Activated naive CD8-positive, alpha-beta T cell treated with anti-CD3 and anti-CD28 coated beads, Interleukin-2, amount 50 U/mL, for 24 hours (primary cell): ENCODE measurements at regions not wholly inside any gene's neighbourhood (a gene's known extent, or its start where the extent isn't known, plus 50 kb on each side); places are given as distances from the start of the nearest gene placed in this dataset.
"Not testable (repeated sequence)": the region's sequence is repeated elsewhere in the genome, so short reads cannot be mapped to it uniquely, and the experiment has no call there.

Source experiments
- ATAC-seq: fragments of 150-1000 bp; cut with Tn5 transposase; one replicate; pipeline ENCODE4 v1.10.0; 2021
- DNase-seq: peaks from one replicate; pipeline ENCODE4 v3.0.0; 2021
- H3K27ac Mint-ChIP-seq: one replicate; pipeline ENCODE4 v1.8.0; 2021; ENCODE audit warnings: mild to moderate bottlenecking, mixed read lengths
- H3K27me3 Mint-ChIP-seq: one replicate; pipeline ENCODE4 v1.8.0; 2021; ENCODE audit warnings: mixed read lengths
- H3K36me3 Mint-ChIP-seq: one replicate; pipeline ENCODE4 v1.8.0; 2021; ENCODE audit warnings: low read depth, mixed read lengths
- H3K4me1 Mint-ChIP-seq: one replicate; pipeline ENCODE4 v1.8.0; 2021; ENCODE audit warnings: mixed read lengths
- H3K4me3 Mint-ChIP-seq: one replicate; pipeline ENCODE4 v1.8.0; 2021; ENCODE audit warnings: mild to moderate bottlenecking, moderate library complexity, mixed read lengths
- H3K9me3 Mint-ChIP-seq: one replicate; pipeline ENCODE4 v1.8.0; 2021; ENCODE audit warnings: mixed read lengths

- ATAC-seq (no peak), DNase-seq (no peak)
- Mint-ChIP-seq H3K36me3 (no peaks in the 10 kb centered on the region), H3K4me1 (no peaks in the 10 kb centered on the region), H3K9me3 (peaks cover 11% of the 10 kb centered on the region), H3K27me3 (no peaks in the 10 kb centered on the region), H3K27ac (no peak overlapping the region), H3K4me3 (no peak overlapping the region)
Observed at GRCh38 chr13:88656751-88657150, 985.6 kb downstream of the SLITRK5 start.

- Mint-ChIP-seq H3K27me3 (no peaks in the 10 kb centered on the region), H3K4me1 (no peaks in the 10 kb centered on the region), H3K27ac (no peak overlapping the region), H3K4me3 (no peak overlapping the region), H3K9me3 (peaks cover 17% of the 10 kb centered on the region), H3K36me3 (no peaks in the 10 kb centered on the region)
- ATAC-seq (no peak), DNase-seq (no peak)
Observed at GRCh38 chr13:88670509-88670908, 999.3 kb downstream of the SLITRK5 start.

GRCh38 chr13:88674841-88675240, 1003.7 kb downstream of the SLITRK5 start:
- Mint-ChIP-seq H3K36me3 (no peaks in the 10 kb centered on the region), H3K27ac (no peak overlapping the region), H3K4me3 (no peak overlapping the region), H3K27me3 (no peaks in the 10 kb centered on the region), H3K9me3 (no peaks in the 10 kb centered on the region), H3K4me1 (no peaks in the 10 kb centered on the region)
- ATAC-seq = no peak
- DNase-seq = no peak

- Mint-ChIP-seq H3K4me1 (no peaks in the 10 kb centered on the region), H3K36me3 (no peaks in the 10 kb centered on the region), H3K27ac (no peak overlapping the region), H3K4me3 (no peak overlapping the region), H3K9me3 (no peaks in the 10 kb centered on the region), H3K27me3 (no peaks in the 10 kb centered on the region)
- ATAC-seq (no peak), DNase-seq (no peak)
Observed at GRCh38 chr13:88675347-88675996, 1004.3 kb downstream of the SLITRK5 start.

DNA sequence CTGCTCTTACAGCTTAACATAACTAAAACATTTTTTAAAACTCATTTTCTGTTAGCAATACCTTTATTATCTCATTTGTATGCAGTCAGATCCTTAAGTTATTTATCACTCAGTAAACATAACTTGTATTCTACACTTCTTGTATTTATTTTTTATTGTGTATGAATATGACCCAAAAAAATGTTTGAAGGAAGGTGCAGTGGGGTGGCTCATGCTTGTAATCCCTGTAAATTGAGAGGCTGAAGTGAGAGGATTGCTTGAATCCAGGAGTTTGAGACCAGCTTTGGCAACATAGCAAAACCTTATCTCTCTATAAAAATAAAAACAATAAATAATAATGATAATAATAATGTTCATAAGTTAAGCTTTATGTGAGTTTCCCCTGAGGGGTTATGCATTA, 1004.8 kb downstream of the SLITRK5 start:
- DNase-seq (no peak), ATAC-seq (no peak)
- no peaks in the 10 kb centered on the region for H3K4me1 Mint-ChIP-seq
- H3K27me3 Mint-ChIP-seq = no peaks in the 10 kb centered on the region
- no peak overlapping the region for H3K27ac Mint-ChIP-seq
- H3K9me3 Mint-ChIP-seq = no peaks in the 10 kb centered on the region
- no peak overlapping the region for H3K4me3 Mint-ChIP-seq
- H3K36me3 Mint-ChIP-seq = no peaks in the 10 kb centered on the region

GRCh38 chr13:88685459-88685858, 1014.3 kb downstream of the SLITRK5 start:
- H3K4me1 Mint-ChIP-seq = no peaks in the 10 kb centered on the region
- H3K36me3 Mint-ChIP-seq = no peaks in the 10 kb centered on the region
- DNase-seq = no peak
- H3K27me3 Mint-ChIP-seq = no peaks in the 10 kb centered on the region
- ATAC-seq = no peak
- H3K9me3 Mint-ChIP-seq = peaks cover 4% of the 10 kb centered on the region
- H3K27ac Mint-ChIP-seq = no peak overlapping the region
- H3K4me3 Mint-ChIP-seq = no peak overlapping the region

GRCh38 chr13:88701551-88701950, 1030.4 kb downstream of the SLITRK5 start:
- Mint-ChIP-seq H3K4me3 (no peak overlapping the region), H3K36me3 (no peaks in the 10 kb centered on the region), H3K4me1 (no peaks in the 10 kb centered on the region), H3K27ac (no peak overlapping the region), H3K27me3 (no peaks in the 10 kb centered on the region), H3K9me3 (peaks cover 12% of the 10 kb centered on the region)
- DNase-seq (no peak), ATAC-seq (no peak)

- H3K9me3 Mint-ChIP-seq = peaks cover 18% of the 10 kb centered on the region
- no peaks in the 10 kb centered on the region for H3K27me3 Mint-ChIP-seq
- H3K4me1 Mint-ChIP-seq = peaks cover 7% of the 10 kb centered on the region
- ATAC-seq = no peak
- H3K36me3 Mint-ChIP-seq = no peaks in the 10 kb centered on the region
- no peak for DNase-seq
- peak overlapping the region; percentile 14 for H3K4me3 Mint-ChIP-seq
- no peak overlapping the region for H3K27ac Mint-ChIP-seq
Observed at GRCh38 chr13:88704600-88705275, 1033.6 kb downstream of the SLITRK5 start.

DNA sequence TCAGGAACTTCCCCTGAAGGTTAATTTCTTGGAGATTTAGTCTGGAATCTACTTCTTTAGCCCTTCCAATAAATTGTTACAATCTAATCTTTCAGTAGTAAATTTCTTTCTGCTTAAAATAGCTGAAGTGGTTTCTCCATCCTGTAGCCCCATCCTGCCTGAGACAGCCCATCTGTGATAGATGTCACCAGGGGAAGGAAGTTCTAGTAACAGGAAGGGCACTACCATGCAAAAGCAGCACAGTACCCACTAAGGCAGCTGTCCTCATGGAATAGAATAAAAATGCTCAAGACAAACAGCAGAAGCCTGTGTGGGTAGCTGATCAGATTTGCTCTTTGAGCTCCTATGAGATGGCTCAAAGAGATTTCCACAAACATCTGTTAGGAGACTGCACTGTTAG, 1036.5 kb downstream of the SLITRK5 start:
- Mint-ChIP-seq H3K4me3 (no peak overlapping the region), H3K4me1 (peaks cover 7% of the 10 kb centered on the region), H3K27me3 (no peaks in the 10 kb centered on the region), H3K27ac (no peak overlapping the region), H3K36me3 (no peaks in the 10 kb centered on the region), H3K9me3 (peaks cover 15% of the 10 kb centered on the region)
- DNase-seq = no peak
- no peak for ATAC-seq

GRCh38 chr13:88717946-88718345, 1046.8 kb downstream of the SLITRK5 start:
- no peaks in the 10 kb centered on the region for H3K36me3 Mint-ChIP-seq

GRCh38 chr13:88718781-88719180, 1047.6 kb downstream of the SLITRK5 start:
- DNase-seq (no peak), ATAC-seq (no peak)
- H3K4me1 Mint-ChIP-seq = no peaks in the 10 kb centered on the region
- H3K27ac Mint-ChIP-seq = no peak overlapping the region
- no peaks in the 10 kb centered on the region for H3K36me3 Mint-ChIP-seq
- no peaks in the 10 kb centered on the region for H3K27me3 Mint-ChIP-seq
- H3K9me3 Mint-ChIP-seq = peaks cover 4% of the 10 kb centered on the region
- no peak overlapping the region for H3K4me3 Mint-ChIP-seq

More at GRCh38 chr13:88717946-88718345, 1046.8 kb downstream of the SLITRK5 start:
- H3K27me3 Mint-ChIP-seq = no peaks in the 10 kb centered on the region
- DNase-seq (no peak), ATAC-seq (no peak)
- H3K9me3 Mint-ChIP-seq = no peaks in the 10 kb centered on the region
- H3K4me3 Mint-ChIP-seq = no peak overlapping the region
- H3K4me1 Mint-ChIP-seq = no peaks in the 10 kb centered on the region
- H3K27ac Mint-ChIP-seq = no peak overlapping the region

- no peak for DNase-seq
- Mint-ChIP-seq H3K4me3 (no peak overlapping the region), H3K4me1 (no peaks in the 10 kb centered on the region), H3K27me3 (no peaks in the 10 kb centered on the region), H3K27ac (no peak overlapping the region), H3K36me3 (no peaks in the 10 kb centered on the region), H3K9me3 (peaks cover 4% of the 10 kb centered on the region)
- ATAC-seq = no peak
Observed at GRCh38 chr13:88726075-88726474, 1054.9 kb downstream of the SLITRK5 start.

DNA sequence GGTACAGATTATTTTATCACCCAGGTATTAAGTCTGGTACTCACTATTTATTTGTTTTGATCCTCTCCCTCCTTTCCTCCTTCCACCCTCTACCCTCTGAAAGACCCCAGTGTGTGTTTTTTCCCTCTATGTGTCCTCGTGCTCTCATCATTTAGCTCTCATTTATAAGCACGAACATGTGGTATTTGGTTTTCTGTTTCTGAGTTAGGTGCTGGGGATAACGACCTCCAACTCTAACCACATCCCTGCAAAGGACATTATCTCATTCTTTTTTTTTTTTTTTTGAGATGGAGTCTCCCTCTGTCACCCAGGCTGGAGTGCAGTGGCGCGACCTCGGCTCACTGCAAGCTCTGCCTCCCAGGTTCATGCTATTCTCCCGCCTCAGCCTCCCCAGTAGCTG, 1056.1 kb downstream of the SLITRK5 start:
- not testable (repeated sequence) for H3K36me3 Mint-ChIP-seq, H3K4me3 Mint-ChIP-seq, H3K27ac Mint-ChIP-seq, DNase-seq, H3K9me3 Mint-ChIP-seq, ATAC-seq, H3K27me3 Mint-ChIP-seq, H3K4me1 Mint-ChIP-seq

DNA sequence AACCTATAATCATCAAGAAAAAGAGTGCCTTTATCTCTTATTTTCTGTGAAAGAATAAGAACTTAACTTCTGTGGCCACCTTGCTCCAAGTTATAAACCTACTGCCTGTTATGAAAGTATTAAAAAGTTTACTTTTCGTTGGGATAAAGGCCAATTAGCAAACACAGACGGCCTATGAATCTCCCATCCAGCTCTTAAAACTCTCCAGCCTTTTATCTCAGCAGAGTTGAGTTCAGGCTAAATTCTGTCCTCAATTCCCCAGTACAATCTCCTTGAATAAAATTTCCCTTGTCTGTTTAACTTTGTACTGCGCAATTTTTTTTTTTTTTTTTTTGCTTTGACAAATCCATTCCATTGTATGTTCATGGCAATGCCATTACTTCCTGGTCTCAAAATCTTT, 1058.4 kb downstream of the SLITRK5 start:
- Mint-ChIP-seq H3K4me1 (no peaks in the 10 kb centered on the region), H3K27me3 (no peaks in the 10 kb centered on the region), H3K9me3 (no peaks in the 10 kb centered on the region), H3K36me3 (no peaks in the 10 kb centered on the region), H3K27ac (no peak overlapping the region), H3K4me3 (no peak overlapping the region)
- DNase-seq = no peak
- ATAC-seq = no peak

DNA sequence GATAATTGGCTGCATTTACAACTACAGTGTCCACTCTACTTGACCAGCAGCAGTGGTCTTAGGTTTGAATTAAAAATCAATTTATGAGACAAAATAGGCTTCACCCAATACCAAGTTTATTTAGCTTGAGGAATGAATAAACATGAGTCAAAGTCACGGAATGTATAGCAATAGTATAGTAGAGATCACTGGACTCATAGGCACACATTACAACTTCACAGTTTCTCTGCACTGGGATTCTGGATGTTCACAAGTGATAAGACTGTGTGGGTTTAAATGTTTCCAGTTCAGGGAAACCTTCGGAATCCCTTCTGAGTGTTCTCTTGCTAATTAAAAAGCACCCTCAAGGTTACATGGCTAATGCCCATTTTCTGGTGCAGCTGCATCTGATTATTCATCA, 1064.9 kb downstream of the SLITRK5 start:
- no peak overlapping the region for H3K4me3 Mint-ChIP-seq
- no peak for DNase-seq
- H3K4me1 Mint-ChIP-seq = no peaks in the 10 kb centered on the region
- no peak overlapping the region for H3K27ac Mint-ChIP-seq
- no peak for ATAC-seq
- H3K36me3 Mint-ChIP-seq = no peaks in the 10 kb centered on the region
- no peaks in the 10 kb centered on the region for H3K27me3 Mint-ChIP-seq
- peaks cover 4% of the 10 kb centered on the region for H3K9me3 Mint-ChIP-seq
